Uterus (tissue), 3 donors: ENCODE measurements at regions not wholly inside any gene's neighbourhood (a gene's known extent, or its start where the extent isn't known, plus 50 kb on each side); places are given as distances from the start of the nearest gene placed in this dataset.
"Not testable (repeated sequence)": the region's sequence is repeated elsewhere in the genome, so short reads cannot be mapped to it uniquely, and the experiment has no call there.

ENCODE experiments used
- DNase-seq, 2 donors: peaks; one replicate each; pipeline ENCODE4 v3.0.0-alpha.2; 2019 to 2020
- H3K27ac ChIP-seq, 2 donors: fragments of 200-600 bp; sonication (generic); 1 replicate in 1 of 2; 2 replicates in 1 of 2; pipeline ENCODE4 v1.5.1; 2016 to 2018
- H3K27me3 ChIP-seq, 2 donors: fragments of 200-600 bp; sonication (generic); one replicate each; pipeline ENCODE4 v1.5.1; 2018 to 2019; ENCODE audit warnings: control low read depth in 1 of 2
- H3K36me3 ChIP-seq, 2 donors: fragments of 200-600 bp; sonication (generic); one replicate each; pipeline ENCODE4 v1.5.1; 2019; ENCODE audit warnings: control low read depth in 1 of 2
- H3K4me1 ChIP-seq, 2 donors: fragments of 200-600 bp; sonication (generic); one replicate each; pipeline ENCODE4 v1.5.1; 2018 to 2019; ENCODE audit warnings: control low read depth in 1 of 2
- H3K4me3 ChIP-seq, 2 donors: fragments of 200-600 bp; sonication (generic); 1 replicate in 1 of 2; 2 replicates in 1 of 2; pipeline ENCODE4 v1.5.1; 2018 to 2019; ENCODE audit warnings: mild to moderate bottlenecking in 1 of 2
- H3K9me3 ChIP-seq, 2 donors: fragments of 200-600 bp; sonication (generic); one replicate each; pipeline ENCODE4 v1.5.1; 2019; ENCODE audit warnings: control low read depth in 1 of 2
- CTCF ChIP-seq, 4 experiments: fragments of 200-600 bp in 2 of 4; fragments of 450-650 bp in 2 of 4; sonication (generic) in 2 of 4; IDR thresholded peaks; one replicate each; pipeline ENCODE4 v1.5.1; 2016 to 2019; ENCODE audit warnings: antibody characterized with exemption in 4 of 4, mild to moderate bottlenecking in 2 of 4, moderate library complexity in 1 of 4
- POLR2A ChIP-seq, 2 donors: fragments of 450-650 bp; IDR thresholded peaks; one replicate each; pipeline ENCODE4 v1.6.1; 2016; ENCODE audit warnings: antibody characterized with exemption in 2 of 2, mild to moderate bottlenecking in 1 of 2, moderate library complexity in 1 of 2
- intact Hi-C: fragments of 100-400 bp; cut with DNase I; formaldehyde crosslinking; loops from one replicate; pipeline ENCODE4 v1.15.1; 2023; ENCODE audit warnings: low total_unique reads
- donor health status: DM: yes; HTN: yes; CAD: no.

DNA sequence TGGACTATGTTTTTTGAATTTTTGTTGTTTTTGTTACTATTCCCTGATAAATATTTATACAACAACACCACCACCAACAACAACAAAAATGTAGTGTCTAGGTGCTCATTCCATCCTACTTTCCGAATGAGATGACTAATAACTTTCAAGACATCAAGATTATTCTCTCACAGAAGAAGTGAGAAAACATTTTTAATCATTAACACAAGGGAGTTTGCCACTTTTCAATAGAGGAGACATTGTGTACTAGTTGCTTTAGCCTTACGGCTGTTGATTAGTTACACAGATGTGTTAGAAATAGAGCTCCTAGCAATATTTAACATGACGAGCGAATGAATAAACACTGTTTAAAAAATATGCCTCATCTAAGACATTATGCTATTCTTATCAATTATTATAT lies 898.8 kb downstream of the C4orf33 start:
- H3K9me3 ChIP-seq, result no peaks in the 10 kb centered on the region
- TF ChIP-seq POLR2A (IDR thresholded peaks at IDR 0.05) (no peak), CTCF (IDR thresholded peaks at IDR 0.05) (no peak)
- intact Hi-C loops, result no loop called here
- no peak overlapping the region for H3K4me3 ChIP-seq
- no peaks in the 10 kb centered on the region for H3K4me1 ChIP-seq
- no peaks in the 10 kb centered on the region for H3K36me3 ChIP-seq
- H3K27me3 ChIP-seq, result no peaks in the 10 kb centered on the region
- no peak overlapping the region for H3K27ac ChIP-seq
- no peak for DNase-seq

DNA sequence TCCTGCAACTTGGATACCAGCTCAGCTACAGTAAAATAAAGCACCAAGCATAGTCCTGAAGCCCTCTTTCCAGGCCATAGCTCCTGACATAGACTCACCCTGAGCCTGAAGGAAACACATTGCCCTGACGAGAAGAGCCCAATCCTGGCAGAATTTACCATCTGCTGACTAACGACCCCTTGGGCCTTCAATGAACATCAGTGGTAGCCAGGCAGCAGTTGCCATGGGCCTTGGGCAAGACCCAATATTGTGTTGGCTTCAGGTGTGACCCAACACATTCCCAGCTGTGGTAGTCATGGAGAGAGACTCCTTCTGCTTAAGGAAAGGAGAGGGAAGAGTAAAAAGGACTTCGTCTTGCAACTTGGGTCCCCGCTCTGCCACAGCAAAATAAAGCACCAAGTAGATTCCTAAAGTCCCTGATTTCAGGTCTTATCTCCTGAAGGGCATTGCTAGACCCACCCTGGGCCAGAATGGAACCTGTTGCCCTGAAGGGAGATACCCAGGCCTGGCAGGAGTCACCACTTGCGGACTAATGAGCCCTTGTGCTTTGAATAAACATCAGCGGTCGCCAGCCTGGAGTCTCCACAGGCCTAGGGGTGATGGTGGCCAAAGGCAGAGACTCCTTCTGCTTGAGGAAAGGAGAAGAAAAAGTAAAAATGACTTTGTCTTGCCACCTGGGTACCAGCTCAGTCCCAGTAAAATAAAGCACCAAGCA lies 902.6 kb downstream of the C4orf33 start:
- H3K9me3 ChIP-seq, result no peaks in the 10 kb centered on the region
- no peaks in the 10 kb centered on the region for H3K4me1 ChIP-seq
- intact Hi-C loops, result no loop called here
- H3K36me3 ChIP-seq, result no peaks in the 10 kb centered on the region
- TF ChIP-seq POLR2A (IDR thresholded peaks at IDR 0.05), result no peak
- TF ChIP-seq CTCF (IDR thresholded peaks at IDR 0.05), result no peak
- H3K27ac ChIP-seq, result no peak overlapping the region
- H3K4me3 ChIP-seq, result no peak overlapping the region
- DNase-seq, result no peak
- no peaks in the 10 kb centered on the region for H3K27me3 ChIP-seq

GRCh38 chr4:129999156-129999555 lies 903.2 kb downstream of the C4orf33 start:
- intact Hi-C loops, result no loop called here
- no peak for TF ChIP-seq POLR2A (IDR thresholded peaks at IDR 0.05)
- TF ChIP-seq CTCF (IDR thresholded peaks at IDR 0.05), result no peak

GRCh38 chr4:130008461-130008860 lies 912.5 kb downstream of the C4orf33 start:
- no peaks in the 10 kb centered on the region for H3K4me1 ChIP-seq
- no peak overlapping the region for H3K4me3 ChIP-seq
- H3K27ac ChIP-seq, result no peak overlapping the region
- H3K9me3 ChIP-seq, result no peaks in the 10 kb centered on the region
- H3K36me3 ChIP-seq, result peaks cover 0 to 5% of the 10 kb centered on the region in 2 donors
- intact Hi-C loops, result no loop called here
- H3K27me3 ChIP-seq, result no peaks in the 10 kb centered on the region
- DNase-seq, result no peak
- TF ChIP-seq CTCF (IDR thresholded peaks at IDR 0.05) (no peak), POLR2A (IDR thresholded peaks at IDR 0.05) (no peak)

More at GRCh38 chr4:129999156-129999555, 903.2 kb downstream of the C4orf33 start:
- Histone ChIP-seq H3K36me3 (no peaks in the 10 kb centered on the region), H3K9me3 (no peaks in the 10 kb centered on the region), H3K27me3 (no peaks in the 10 kb centered on the region), H3K4me3 (no peak overlapping the region), H3K27ac (no peak overlapping the region), H3K4me1 (no peaks in the 10 kb centered on the region)
- no peak for DNase-seq

DNA sequence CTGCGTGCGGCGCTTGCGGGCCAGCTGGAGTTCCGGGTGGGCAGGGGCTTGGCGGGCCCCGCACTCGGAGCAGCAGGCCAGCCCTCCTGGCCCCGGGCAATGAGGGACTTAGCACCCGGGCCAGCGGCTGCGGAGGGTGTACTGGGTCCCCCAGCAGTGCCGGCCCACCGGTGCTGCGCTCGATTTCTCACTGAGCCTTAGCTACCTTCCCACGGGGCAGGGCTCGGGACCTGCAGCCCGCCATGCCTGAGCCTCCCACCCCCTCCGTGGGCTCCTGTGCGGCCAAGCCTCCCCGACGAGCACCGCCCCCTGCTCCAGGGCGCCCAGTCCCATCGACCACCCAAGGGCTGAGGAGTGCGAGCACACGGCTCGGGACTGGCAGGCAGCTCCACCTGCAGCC lies 916.9 kb downstream of the C4orf33 start:
- intact Hi-C loops, H3K36me3 ChIP-seq, DNase-seq: not testable (repeated sequence)

DNA sequence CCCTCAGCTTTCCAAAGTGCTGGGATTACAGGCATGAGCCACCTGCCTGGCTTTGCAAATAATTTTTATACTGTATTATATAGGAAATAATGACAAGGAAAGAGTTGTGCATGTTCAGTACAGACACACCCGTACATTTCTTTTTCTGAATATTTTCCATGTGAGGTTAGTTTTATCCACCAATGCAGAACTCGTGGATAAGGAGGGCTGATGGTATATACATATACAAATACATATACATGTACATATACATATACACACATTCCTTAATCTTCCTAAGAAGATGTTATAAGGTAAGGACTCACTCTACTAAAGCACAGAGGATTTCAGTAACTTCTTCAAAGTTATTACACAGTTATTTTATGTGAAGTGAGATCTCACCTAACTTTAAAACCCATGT lies 925.8 kb downstream of the C4orf33 start:
- intact Hi-C loops, result no loop called here
- Histone ChIP-seq H3K4me1 (no peaks in the 10 kb centered on the region), H3K36me3 (no peaks in the 10 kb centered on the region), H3K27me3 (no peaks in the 10 kb centered on the region), H3K9me3 (no peaks in the 10 kb centered on the region), H3K27ac (no peak overlapping the region), H3K4me3 (no peak overlapping the region)
- TF ChIP-seq CTCF (IDR thresholded peaks at IDR 0.05) (no peak), POLR2A (IDR thresholded peaks at IDR 0.05) (no peak)
- no peak for DNase-seq

More for the DNA sequence above, 916.9 kb downstream of the C4orf33 start:
- H3K9me3 ChIP-seq, H3K27me3 ChIP-seq, H3K4me3 ChIP-seq, H3K4me1 ChIP-seq, H3K27ac ChIP-seq: not testable (repeated sequence)
